GM23248 (cell line): ENCODE measurements at regions not wholly inside any gene's neighbourhood (a gene's known extent, or its start where the extent isn't known, plus 50 kb on each side); places are given as distances from the start of the nearest gene placed in this dataset.

Experiments
- DNase-seq: peaks from one replicate; pipeline ENCODE4 v3.0.0-alpha.2; 2015
- H2AFZ ChIP-seq: fragments of 200-600 bp; sonication (generic); 2 replicates; pipeline ENCODE4 v1.6.1; 2016; ENCODE audit warnings: antibody characterized with exemption
- H3F3A ChIP-seq: fragments of 200-600 bp; sonication (generic); 2 replicates; pipeline ENCODE4 v1.6.1; 2016; ENCODE audit warnings: mild to moderate bottlenecking, antibody characterized with exemption, mixed run types; ENCODE audit not compliant: insufficient read depth
- H3K27ac ChIP-seq: fragments of 200-600 bp; sonication (generic); 2 replicates; pipeline ENCODE4 v1.5.1; 2016; ENCODE audit warnings: mild to moderate bottlenecking
- H3K27me3 ChIP-seq: fragments of 200-600 bp; sonication (generic); replicated peaks from 2 replicates; pipeline ENCODE4 v1.6.1; 2016; ENCODE audit warnings: mild to moderate bottlenecking; ENCODE audit not compliant: insufficient read depth
- H3K36me3 ChIP-seq: fragments of 200-600 bp; sonication (generic); 2 replicates; pipeline ENCODE4 v1.6.1; 2016; ENCODE audit warnings: low read depth, mild to moderate bottlenecking
- H3K4me1 ChIP-seq: fragments of 200-600 bp; sonication (generic); 2 replicates; pipeline ENCODE4 v1.6.1; 2016; ENCODE audit warnings: mild to moderate bottlenecking; ENCODE audit not compliant: insufficient read depth
- H3K4me2 ChIP-seq: fragments of 200-600 bp; sonication (generic); one replicate; pipeline ENCODE4 v1.6.1; 2016; ENCODE audit warnings: mild to moderate bottlenecking; ENCODE audit not compliant: unreplicated experiment
- H3K4me3 ChIP-seq: fragments of 200-600 bp; sonication (generic); 2 replicates; pipeline ENCODE4 v1.5.1; 2016; ENCODE audit warnings: mild to moderate bottlenecking
- H3K79me2 ChIP-seq: fragments of 200-600 bp; sonication (generic); 2 replicates; pipeline ENCODE4 v1.6.1; 2016; ENCODE audit warnings: mild to moderate bottlenecking; ENCODE audit not compliant: insufficient read depth
- H3K9ac ChIP-seq: fragments of 200-600 bp; sonication (generic); 2 replicates; pipeline ENCODE4 v1.6.1; 2016; ENCODE audit warnings: mild to moderate bottlenecking
- H3K9me2 ChIP-seq: fragments of 200-600 bp; sonication (generic); 2 replicates; pipeline ENCODE4 v1.6.1; 2016; ENCODE audit warnings: mixed run types, mild to moderate bottlenecking, moderate library complexity; ENCODE audit not compliant: insufficient read depth
- H3K9me3 ChIP-seq: fragments of 200-600 bp; sonication (generic); one replicate; pipeline ENCODE4 v1.6.1; 2017; ENCODE audit warnings: low read depth
- H4K20me1 ChIP-seq: fragments of 200-600 bp; sonication (generic); 2 replicates; pipeline ENCODE4 v1.6.0; 2016; ENCODE audit not compliant: insufficient read depth
- EZH2 ChIP-seq: fragments of 200-600 bp; sonication (generic); IDR thresholded peaks from 2 replicates; pipeline ENCODE4 v1.6.1; 2018; ENCODE audit warnings: antibody characterized with exemption, mild to moderate bottlenecking; ENCODE audit not compliant: insufficient read depth, poor library complexity, severe bottlenecking
- EZH2phosphoT487 ChIP-seq: fragments of 200-600 bp; sonication (generic); IDR thresholded peaks from 2 replicates; pipeline ENCODE4 v1.6.1; 2018; ENCODE audit warnings: antibody characterized with exemption, moderate library complexity, mild to moderate bottlenecking, low read depth; ENCODE audit not compliant: insufficient read depth
- WGBS, 2 experiments: methylation state at CpG; one replicate each; pipeline ENCODE4 v1.1.6; 2015 to 2017; ENCODE audit warnings: low lambda C conversion rate in 2 of 2, low coverage in 1 of 2; ENCODE audit errors: missing lambda C conversion rate in 2 of 2; 5-methylcytosine and 5-hydroxymethylcytosine counted together
- in situ Hi-C: fragments of 300-500 bp; cut with MboI; formaldehyde crosslinking; loops from 2 replicates; pipeline ENCODE4 v1.15.0; 2020

DNA sequence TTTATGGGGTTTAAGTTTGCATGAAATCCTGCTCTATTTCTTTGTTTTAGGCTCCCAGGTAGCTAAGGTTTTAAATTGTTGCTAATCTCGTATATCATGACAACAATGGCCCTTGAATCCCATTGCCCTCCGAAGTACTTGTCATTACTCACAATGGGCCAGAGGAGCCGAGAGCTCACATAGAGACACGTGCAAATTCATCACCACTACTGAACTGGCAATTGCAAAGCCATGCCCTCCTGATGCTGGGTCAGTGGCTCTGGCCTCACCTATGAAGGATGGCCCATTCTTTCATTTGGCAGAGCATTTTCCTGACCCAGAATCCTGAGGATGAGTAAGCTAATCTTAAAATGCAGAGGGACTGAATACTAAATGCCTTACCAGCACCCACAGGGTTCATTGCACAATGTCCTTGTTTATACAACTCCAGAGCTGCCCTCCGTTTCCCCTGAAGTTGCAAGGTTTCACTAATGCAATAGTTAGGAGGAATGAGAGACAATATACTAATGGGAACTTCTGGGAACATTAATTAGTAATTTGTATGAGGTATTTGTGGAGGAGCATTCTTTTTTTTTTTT is 71.6 kb upstream of the GAREM1 start:
- in situ Hi-C loops: no loop called here
- H3K9me3 ChIP-seq: no peaks in the 10 kb centered on the region
- WGBS, 2 experiments: 39 to 50% methylated on average over 5 of the region's 5 CpGs
- no peaks in the 10 kb centered on the region for H3F3A ChIP-seq
- no peaks in the 10 kb centered on the region for H3K4me1 ChIP-seq
- no peak for DNase-seq
- H3K4me3 ChIP-seq: no peak overlapping the region
- H3K79me2 ChIP-seq: no peaks in the 10 kb centered on the region
- no peak overlapping the region for H3K27ac ChIP-seq
- no peaks in the 10 kb centered on the region for H3K36me3 ChIP-seq
- TF ChIP-seq EZH2 (no peak), EZH2phosphoT487 (no peak)
- no peaks in the 10 kb centered on the region; the same call in none of the 2 replicates for H3K27me3 ChIP-seq
- H3K9ac ChIP-seq: no peak overlapping the region
- H3K4me2 ChIP-seq: no peak overlapping the region
- H2AFZ ChIP-seq: no peak overlapping the region
- H4K20me1 ChIP-seq: no peaks in the 10 kb centered on the region
- H3K9me2 ChIP-seq: no peaks in the 10 kb centered on the region

DNA sequence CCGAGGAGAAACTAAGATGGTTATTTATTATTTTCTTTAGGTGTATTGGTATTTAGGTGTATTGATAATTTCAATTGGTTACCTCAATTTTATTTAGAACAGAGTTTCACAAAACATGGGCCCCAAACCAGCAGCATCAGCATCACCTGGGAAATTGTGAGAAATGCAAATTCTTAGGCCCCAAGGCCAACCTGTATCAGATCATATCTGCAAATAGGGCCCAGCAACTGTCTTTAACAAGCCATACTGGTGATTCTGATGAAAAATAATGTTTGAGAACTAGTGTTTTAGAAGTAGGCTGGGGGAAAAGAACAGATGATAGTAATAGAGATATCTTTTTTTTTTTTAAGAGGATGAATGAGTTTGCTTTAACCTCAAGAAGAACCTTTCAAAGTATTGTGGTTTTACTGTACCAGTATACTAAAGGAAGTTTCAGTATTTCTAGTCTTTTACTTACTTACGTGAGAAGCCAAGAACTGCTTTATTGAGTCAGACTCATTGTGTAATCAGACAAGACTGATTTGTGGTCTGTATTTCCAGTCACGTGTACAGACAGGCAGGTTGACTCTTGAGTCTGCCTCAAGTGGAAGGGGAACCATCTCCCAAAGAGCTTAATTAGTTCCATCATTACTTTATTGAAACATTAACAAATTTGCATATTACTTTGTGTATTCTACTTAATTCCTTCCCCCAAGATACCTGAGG is 60.4 kb upstream of the GAREM1 start:
- H3F3A ChIP-seq: no peaks in the 10 kb centered on the region
- no peaks in the 10 kb centered on the region for H3K4me1 ChIP-seq
- no peaks in the 10 kb centered on the region for H3K79me2 ChIP-seq
- H3K36me3 ChIP-seq: no peaks in the 10 kb centered on the region
- TF ChIP-seq EZH2 (no peak), EZH2phosphoT487 (no peak)
- no peak overlapping the region for H3K27ac ChIP-seq
- H3K9me3 ChIP-seq: no peaks in the 10 kb centered on the region
- no peak overlapping the region for H3K4me3 ChIP-seq
- no peaks in the 10 kb centered on the region for H3K9me2 ChIP-seq
- no peak overlapping the region for H2AFZ ChIP-seq
- H3K9ac ChIP-seq: no peak overlapping the region
- no peaks in the 10 kb centered on the region for H4K20me1 ChIP-seq
- WGBS, 2 experiments: 14 to 27% methylated on average over 3 of the region's 3 CpGs
- H3K27me3 ChIP-seq: no peaks in the 10 kb centered on the region
- peak; percentile 25 for DNase-seq
- no peak overlapping the region for H3K4me2 ChIP-seq
- in situ Hi-C loops: no loop called here

DNA sequence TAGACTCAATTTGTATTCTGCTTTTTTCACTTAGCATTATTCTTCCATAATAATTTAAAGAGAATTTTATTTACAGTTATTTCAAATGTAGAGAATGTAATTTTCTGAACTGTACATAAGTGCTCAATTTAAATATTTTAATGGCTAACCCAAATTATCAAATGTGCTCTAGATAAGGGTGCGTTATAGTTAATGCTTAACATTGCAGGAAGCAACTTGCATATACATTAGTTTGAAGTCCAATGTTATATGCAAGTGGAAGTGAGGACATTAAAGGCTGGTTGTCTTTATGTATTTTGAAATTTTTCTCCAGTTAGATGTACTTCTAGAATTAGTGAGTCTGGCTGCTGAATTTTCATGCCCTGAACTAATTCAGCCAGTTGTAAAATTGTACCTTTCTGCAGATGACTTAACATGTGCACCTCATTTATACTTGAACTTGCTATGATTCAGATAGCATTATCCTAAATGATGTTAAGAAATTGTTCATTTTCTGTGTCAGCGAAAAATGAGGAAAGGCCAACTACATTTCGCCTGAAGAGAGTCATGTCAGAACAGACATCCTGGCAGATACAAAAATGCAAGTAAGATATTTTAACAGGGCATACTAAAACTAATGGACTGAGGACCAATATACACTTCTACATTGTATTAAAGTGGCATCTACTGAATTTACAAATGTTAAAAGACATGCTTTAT is 59.2 kb upstream of the GAREM1 start:
- TF ChIP-seq EZH2 (no peak), EZH2phosphoT487 (no peak)
- WGBS, 2 experiments: 77 to 87% methylated on average over 3 of the region's 3 CpGs
- DNase-seq: no peak
- Histone ChIP-seq H3K9me3 (no peaks in the 10 kb centered on the region), H3K4me1 (no peaks in the 10 kb centered on the region), H3K4me2 (no peak overlapping the region), H3K27ac (no peak overlapping the region), H3K9me2 (no peaks in the 10 kb centered on the region), H2AFZ (no peak overlapping the region), H3K79me2 (no peaks in the 10 kb centered on the region), H4K20me1 (no peaks in the 10 kb centered on the region), H3K36me3 (no peaks in the 10 kb centered on the region), H3K9ac (no peak overlapping the region), H3K4me3 (no peak overlapping the region), H3F3A (no peaks in the 10 kb centered on the region), H3K27me3 (no peaks in the 10 kb centered on the region)
- in situ Hi-C loops: no loop called here

DNA sequence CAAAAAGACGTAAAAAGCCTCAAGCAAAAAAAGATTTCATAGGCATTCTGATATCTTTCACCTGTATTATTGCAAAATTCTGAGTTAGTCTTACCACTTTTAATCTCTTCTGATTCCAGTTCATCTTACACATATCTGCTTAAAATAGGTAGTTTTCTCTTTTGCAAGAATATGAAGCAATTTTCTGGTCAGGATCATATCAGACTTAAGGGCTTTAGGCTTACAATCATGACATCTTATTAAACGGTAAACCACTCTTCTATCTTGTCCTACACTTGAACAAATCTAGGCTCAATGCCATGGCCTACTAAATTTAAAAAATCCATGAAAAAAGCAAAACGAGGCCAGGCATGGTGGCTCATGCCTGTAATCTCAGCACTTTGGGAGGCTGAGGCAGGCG is 50.1 kb upstream of the GAREM1 start:
- Histone ChIP-seq H3K4me3 (no peak overlapping the region), H3K4me2 (no peak overlapping the region), H3K9ac (no peak overlapping the region), H3K9me2 (no peaks in the 10 kb centered on the region), H4K20me1 (no peaks in the 10 kb centered on the region), H3K79me2 (no peaks in the 10 kb centered on the region), H3K9me3 (no peaks in the 10 kb centered on the region), H3K36me3 (no peaks in the 10 kb centered on the region), H3K27ac (no peak overlapping the region), H3K4me1 (no peaks in the 10 kb centered on the region), H3F3A (no peaks in the 10 kb centered on the region), H3K27me3 (0 out of 2 replicates have a peak, but pooled peaks cover 5% of the 10 kb centered on the region), H2AFZ (no peak overlapping the region)
- TF ChIP-seq EZH2phosphoT487 (no peak), EZH2 (no peak)
- no peak for DNase-seq
- 40 to 43% methylated on average over 4 of the region's 4 CpGs for WGBS, 2 experiments
- in situ Hi-C loops: no loop called here
